Hematopoietic multipotent progenitor cell treated with erythropoietin and hydrocortisone succinate and interleukin-3 and kit ligand, for 8 days (in vitro differentiated cells): ENCODE measurements at regions not wholly inside any gene's neighbourhood (a gene's known extent, or its start where the extent isn't known, plus 50 kb on each side); places are given as distances from the start of the nearest gene placed in this dataset.
"Not testable (repeated sequence)": the region's sequence is repeated elsewhere in the genome, so short reads cannot be mapped to it uniquely, and the experiment has no call there.

Source experiments
- DNase-seq: peaks from one replicate; pipeline ENCODE4 v3.0.0-alpha.2; 2015

GRCh38 chr1:60639287-60639686 is 443.1 kb upstream of the NFIA start:
- DNase-seq, result no peak

- DNase-seq, result no peak
Measured at GRCh38 chr1:60637651-60638050, 444.7 kb upstream of the NFIA start.

DNA sequence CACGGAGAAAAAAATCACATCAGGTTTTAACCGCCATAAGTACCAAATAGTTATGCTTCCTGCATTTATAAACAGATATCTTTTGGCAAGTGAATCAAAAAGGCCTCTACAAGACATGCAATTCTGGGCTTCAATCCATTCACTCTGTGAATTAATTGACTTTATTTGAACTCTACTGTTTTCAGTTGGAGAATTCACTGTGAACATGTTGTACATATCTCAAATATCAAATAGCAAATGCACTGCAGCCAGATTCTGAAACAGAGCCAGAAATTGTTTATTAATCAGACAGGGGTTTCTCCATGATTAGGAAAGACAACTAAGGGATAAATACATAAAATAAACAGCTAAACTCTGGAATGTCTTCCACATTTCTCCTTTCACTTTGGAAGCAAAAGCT is 445.4 kb upstream of the NFIA start:
- no peak for DNase-seq

DNA sequence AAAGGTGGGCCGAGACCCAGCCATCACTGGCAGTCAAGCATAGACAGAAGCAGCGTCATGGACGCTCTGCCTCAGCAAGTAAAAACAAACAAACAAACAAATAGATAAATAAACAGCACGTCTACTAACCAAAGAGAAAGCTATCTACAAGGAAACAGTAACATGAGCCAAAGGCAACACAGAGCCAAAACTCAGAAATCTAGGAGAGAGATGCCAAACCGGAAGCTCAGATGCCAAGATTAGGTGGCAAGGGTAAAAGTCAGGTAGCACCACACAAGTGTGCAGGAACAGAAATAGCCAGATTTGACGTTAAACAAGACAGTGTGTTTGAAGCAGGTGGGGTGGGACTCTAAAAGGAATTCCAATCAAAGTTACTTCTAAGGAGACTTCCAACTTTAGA is 448.3 kb upstream of the NFIA start:
- DNase-seq, result no peak

- no peak for DNase-seq
Measured at GRCh38 chr1:60622486-60622885, 459.9 kb upstream of the NFIA start.

- DNase-seq, result no peak
Measured at GRCh38 chr1:60621368-60621851, 461.0 kb upstream of the NFIA start.

DNA sequence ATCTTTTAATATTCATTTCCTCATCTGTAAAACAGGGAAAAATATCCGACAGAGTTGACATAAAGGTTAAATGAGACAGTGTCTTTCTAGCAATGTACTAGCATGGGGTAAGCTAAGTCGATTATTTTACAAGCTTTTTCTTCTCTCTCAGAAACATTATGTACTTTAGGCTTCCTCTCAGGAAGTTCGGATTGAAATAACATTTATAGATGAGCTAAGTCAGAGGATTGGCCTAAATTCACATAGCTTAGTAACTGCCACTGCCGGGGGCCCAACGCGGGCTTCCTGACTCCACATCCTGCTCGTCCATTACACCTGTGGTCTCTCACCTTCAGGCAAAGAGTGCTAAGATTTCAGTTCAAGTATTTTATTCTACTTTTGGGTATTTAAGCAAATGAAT is 462.3 kb upstream of the NFIA start:
- no peak for DNase-seq

DNA sequence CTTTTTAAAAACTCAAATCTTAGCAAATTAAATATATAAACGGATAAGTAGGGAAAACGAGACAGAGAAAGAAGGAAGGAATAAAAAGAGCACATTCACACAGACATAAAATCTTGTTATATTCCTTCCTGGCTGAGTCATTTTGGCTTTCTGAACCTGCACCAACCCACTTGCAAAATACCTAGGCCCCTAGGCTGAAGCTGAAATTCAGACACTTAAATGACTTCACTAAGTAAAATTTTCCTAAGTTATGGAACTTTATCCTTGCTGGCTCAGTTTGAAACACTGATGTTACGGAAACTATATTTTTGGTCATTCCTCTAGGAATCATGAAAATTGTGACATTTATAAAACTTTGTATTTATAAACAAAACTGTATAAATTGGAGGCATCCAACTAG is 462.8 kb upstream of the NFIA start:
- no peak for DNase-seq

DNA sequence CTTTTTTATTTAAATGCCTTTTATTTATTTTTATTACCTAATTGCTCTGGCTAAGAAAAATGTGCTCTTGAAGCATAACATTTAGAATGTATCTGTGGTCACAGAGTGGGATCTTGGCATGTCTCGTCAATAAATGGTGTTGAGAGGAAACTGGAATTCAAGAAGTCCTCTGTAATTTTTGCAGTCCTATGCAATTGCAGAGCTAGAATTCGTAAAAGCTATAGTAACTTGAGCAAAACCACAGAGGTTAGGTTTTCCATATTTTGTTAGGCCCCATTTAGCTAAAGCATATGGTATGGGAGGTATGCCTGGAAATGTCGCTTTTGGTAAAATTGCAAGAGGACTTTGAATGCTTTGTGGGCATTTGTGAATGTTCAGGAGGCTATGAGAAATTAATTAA is 466.7 kb upstream of the NFIA start:
- no peak for DNase-seq

DNA sequence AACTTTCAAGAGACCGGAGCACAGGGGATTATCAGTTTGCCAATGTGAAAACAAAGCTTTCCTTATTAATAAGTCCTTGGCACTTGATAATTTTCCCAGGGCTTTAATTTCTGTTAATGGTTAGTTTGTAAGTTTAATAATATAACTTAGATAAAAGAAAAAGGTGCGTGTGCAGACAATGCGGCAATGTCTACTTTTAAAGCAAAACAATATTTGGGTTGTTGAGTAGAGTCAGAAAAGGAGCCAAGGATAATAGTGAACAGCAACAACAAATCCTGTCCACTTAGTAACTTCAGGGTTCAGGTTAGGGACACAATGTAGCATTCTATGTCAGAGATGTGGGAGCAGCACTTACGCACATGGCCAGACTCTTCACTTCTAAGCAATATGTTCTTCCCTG is 469.6 kb upstream of the NFIA start:
- no peak for DNase-seq

DNA sequence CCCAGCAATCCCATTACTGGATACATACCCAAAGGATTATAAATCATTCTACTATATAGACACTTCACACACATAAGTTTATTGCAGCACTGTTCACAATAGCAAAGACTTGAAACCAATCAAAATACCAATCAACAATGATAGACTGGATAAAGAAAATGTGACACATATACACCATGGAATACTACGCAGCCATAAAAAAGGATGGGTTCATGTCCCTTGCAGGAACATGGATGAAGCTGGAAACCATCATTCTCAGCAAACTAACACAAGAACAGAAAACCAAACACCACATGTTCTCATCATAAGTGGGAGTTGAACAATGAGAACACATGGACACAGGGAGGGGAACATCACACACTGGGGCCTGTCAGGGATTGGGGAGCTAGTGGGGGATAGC is 475.4 kb upstream of the NFIA start:
- DNase-seq, result not testable (repeated sequence)

GRCh38 chr1:60600532-60600931 is 481.8 kb upstream of the NFIA start:
- no peak for DNase-seq

- no peak for DNase-seq
Measured at GRCh38 chr1:60599574-60599973, 482.8 kb upstream of the NFIA start.

GRCh38 chr1:60598041-60598910 is 484.1 kb upstream of the NFIA start:
- DNase-seq, result no peak

GRCh38 chr1:60596791-60597750 is 485.3 kb upstream of the NFIA start:
- DNase-seq, result no peak

DNA sequence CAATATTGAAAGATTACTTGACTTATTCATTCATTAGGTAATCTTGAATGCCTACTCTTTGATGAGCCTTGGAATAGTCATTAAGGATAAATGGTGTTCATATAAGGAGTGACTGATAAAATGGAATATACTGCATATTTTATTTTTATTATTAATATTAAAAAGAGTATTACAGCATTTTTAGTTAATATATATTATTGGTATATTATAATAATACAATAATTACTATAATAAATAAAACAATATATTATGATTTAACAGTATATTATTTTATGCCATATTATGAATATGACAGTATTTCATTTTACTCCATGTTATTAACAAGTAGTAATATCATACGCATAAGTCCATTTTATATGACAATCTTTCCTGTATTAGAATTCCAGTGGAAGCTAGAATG is 490.8 kb upstream of the NFIA start:
- DNase-seq, result no peak

GRCh38 chr1:60589916-60590315 is 492.4 kb upstream of the NFIA start:
- DNase-seq, result no peak

- no peak for DNase-seq
Measured at GRCh38 chr1:60589046-60589748, 493.2 kb upstream of the NFIA start.

GRCh38 chr1:60584371-60584770 is 498.0 kb upstream of the NFIA start:
- DNase-seq, result no peak

- no peak for DNase-seq
Measured at GRCh38 chr1:60583696-60584095, 498.7 kb upstream of the NFIA start.

DNA sequence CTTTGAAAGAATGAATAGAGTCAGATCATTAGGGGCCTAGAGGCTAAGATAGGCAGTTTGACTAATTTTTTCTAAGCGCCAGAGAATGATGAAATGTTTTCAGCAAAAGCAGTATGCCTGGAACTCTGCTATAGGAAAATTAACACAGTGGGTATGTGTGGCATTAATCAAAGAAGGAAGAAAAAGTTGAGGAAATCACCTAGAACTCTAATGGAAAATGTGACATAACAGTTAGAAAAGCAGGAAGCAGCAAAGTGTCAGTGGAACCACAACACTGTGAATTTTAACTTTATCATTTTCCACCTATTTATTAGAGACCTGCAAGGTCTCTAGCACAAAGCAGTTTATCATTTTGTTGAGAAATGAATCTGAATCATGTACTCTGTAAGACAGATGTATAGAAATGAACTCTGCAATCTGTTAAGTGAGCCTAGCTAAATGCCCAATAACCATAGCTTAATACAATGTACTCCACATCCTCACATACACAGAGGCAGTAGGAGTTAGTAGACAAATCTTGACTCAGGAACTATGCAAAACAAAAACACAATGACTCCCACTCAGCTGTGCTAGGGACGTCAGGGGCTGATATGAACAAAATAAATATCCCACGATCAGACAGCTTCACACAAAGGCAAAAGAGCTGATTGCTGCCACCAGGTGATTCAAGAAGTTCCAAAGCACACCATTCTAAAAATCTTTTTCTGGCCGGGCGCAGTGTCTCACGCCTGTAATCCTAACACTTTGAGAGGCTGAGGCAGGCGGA is 500.7 kb upstream of the NFIA start:
- no peak for DNase-seq

DNA sequence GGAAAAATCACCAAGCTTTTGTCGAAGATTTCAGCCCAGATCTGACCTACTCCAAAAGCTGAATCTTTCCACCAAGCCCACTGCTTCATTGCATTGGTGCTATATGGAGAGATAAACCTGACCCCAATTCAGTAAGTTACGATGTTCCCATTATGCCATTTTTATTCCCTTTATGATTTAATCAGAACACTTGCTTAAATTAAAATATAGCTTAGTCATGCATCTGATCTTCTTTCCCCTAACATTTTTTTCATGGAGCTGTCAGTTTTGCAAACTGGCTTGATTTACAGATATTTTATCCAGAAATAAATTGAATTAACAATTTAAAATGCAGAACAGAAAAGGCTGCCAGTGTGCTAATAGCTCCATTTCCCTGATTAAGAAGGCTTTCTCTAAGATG is 503.5 kb upstream of the C1orf87 start:
- no peak for DNase-seq
